ENCODE measurements at regions not wholly inside any gene's neighbourhood (a gene's known extent, or its start where the extent isn't known, plus 50 kb on each side); places are given as distances from the start of the nearest gene placed in this dataset.
"Not testable (repeated sequence)": the region's sequence is repeated elsewhere in the genome, so short reads cannot be mapped to it uniquely, and the experiment has no call there.

- not testable (repeated sequence) for TF ChIP-seq POLR2A (IDR thresholded peaks at IDR 0.05; ENCODE audit: low read depth)
- TF ChIP-seq, protein P1, sequence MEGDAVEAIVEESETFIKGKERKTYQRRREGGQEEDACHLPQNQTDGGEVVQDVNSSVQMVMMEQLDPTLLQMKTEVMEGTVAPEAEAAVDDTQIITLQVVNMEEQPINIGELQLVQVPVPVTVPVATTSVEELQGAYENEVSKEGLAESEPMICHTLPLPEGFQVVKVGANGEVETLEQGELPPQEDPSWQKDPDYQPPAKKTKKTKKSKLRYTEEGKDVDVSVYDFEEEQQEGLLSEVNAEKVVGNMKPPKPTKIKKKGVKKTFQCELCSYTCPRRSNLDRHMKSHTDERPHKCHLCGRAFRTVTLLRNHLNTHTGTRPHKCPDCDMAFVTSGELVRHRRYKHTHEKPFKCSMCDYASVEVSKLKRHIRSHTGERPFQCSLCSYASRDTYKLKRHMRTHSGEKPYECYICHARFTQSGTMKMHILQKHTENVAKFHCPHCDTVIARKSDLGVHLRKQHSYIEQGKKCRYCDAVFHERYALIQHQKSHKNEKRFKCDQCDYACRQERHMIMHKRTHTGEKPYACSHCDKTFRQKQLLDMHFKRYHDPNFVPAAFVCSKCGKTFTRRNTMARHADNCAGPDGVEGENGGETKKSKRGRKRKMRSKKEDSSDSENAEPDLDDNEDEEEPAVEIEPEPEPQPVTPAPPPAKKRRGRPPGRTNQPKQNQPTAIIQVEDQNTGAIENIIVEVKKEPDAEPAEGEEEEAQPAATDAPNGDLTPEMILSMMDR (IDR thresholded peaks at IDR 0.05) = not testable (repeated sequence)
These were observed 113.8 kb downstream of the COX7C start for GRCh38 chr5:86731319-86732117.

All from esophagus muscularis mucosa (tissue), 3 donors.